HepG2 (cell line): ENCODE measurements at regions not wholly inside any gene's neighbourhood (a gene's known extent, or its start where the extent isn't known, plus 50 kb on each side); places are given as distances from the start of the nearest gene placed in this dataset.
"Not testable (repeated sequence)": the region's sequence is repeated elsewhere in the genome, so short reads cannot be mapped to it uniquely, and the experiment has no call there.

Source experiments
- ATAC-seq: fragments of 200-7000 bp; cut with Tn5 transposase; 3 replicates; pipeline ENCODE4 v1.9.1; 2020; ENCODE audit warnings: mild to moderate bottlenecking, moderate library complexity
- BruUV-seq: library from RNA; stranded (reverse); fragments of 400-500 nt; replicated peaks from 2 replicates; lab custom pipeline; 2021; lab: Mats Ljungman, UMichigan
- CTCF ChIA-PET: fragments of 300-600 bp; formaldehyde crosslinking; extraction: SDS; loops from one replicate; lab custom pipeline; 2021; ENCODE audit warnings: low total read pairs, inconsistent platforms, low intra/inter-chr PET ratio; lab: Yijun Ruan, JAX
- POLR2A ChIA-PET: fragments of 350-600 bp; sonication (Branson Sonifier 250); formaldehyde crosslinking; loops from one replicate; lab custom pipeline; 2020; ENCODE audit warnings: antibody characterized with exemption, inconsistent platforms; lab: Yijun Ruan, JAX
- DNase-seq: peaks from one replicate; pipeline ENCODE4 v3.0.0-alpha.2; 2015; ENCODE audit warnings: low spot score
- FAIRE-seq: peaks from 3 replicates; lab custom pipeline; 2011; peaks lifted over from hg19 to GRCh38; lab: Jason Lieb, UNC
- H2AFZ ChIP-seq: one replicate; pipeline ENCODE4 v1.6.1; 2011; ENCODE audit warnings: low read length, inconsistent platforms
- H3K27ac ChIP-seq: fragments of 300-600 bp; 3 replicates; pipeline ENCODE4 v1.8.0; 2011; ENCODE audit warnings: mixed run types, mild to moderate bottlenecking, mixed read lengths, low read length, inconsistent platforms; ENCODE audit not compliant: insufficient read depth; ENCODE audit errors: extremely low read length
- H3K27me3 ChIP-seq, 2 experiments: fragments of 200-600 bp in 1 of 2; 2 replicates in 1 of 2; 3 replicates in 1 of 2; pipeline versions ENCODE4 v1.6.0 to v1.8.0; 2011; ENCODE audit warnings: low read length in 2 of 2, mild to moderate bottlenecking in 2 of 2, moderate library complexity in 2 of 2, inconsistent platforms in 1 of 2; ENCODE audit not compliant: insufficient read depth in 2 of 2, control insufficient read depth in 1 of 2
- H3K36me3 ChIP-seq, 2 experiments: fragments of 200-600 bp in 1 of 2; replicated peaks in 1 of 2; 2 replicates in 1 of 2; 3 replicates in 1 of 2; pipeline versions ENCODE4 v1.5.1 to v1.8.0; 2011; ENCODE audit warnings: low read length in 2 of 2, inconsistent platforms in 1 of 2; ENCODE audit not compliant: insufficient read depth in 2 of 2, control insufficient read depth in 1 of 2
- H3K4me1 ChIP-seq: 2 replicates; pipeline ENCODE4 v1.5.1; 2012; ENCODE audit warnings: low read length, inconsistent platforms; ENCODE audit not compliant: insufficient read depth
- H3K4me2 ChIP-seq: 2 replicates; pipeline ENCODE4 v1.6.0; 2011; ENCODE audit warnings: low read depth, low read length, inconsistent platforms
- H3K4me3 ChIP-seq, 3 experiments: fragments of 200-600 bp in 1 of 3; sonication (generic), shearing (Covaris generic) in 1 of 3; replicated peaks in 1 of 3; 2 replicates each; pipeline ENCODE4 v1.5.1; 2011 to 2016; ENCODE audit warnings: low read length in 3 of 3, inconsistent platforms in 2 of 3, low read depth in 2 of 3, mild to moderate bottlenecking in 2 of 3, control low read depth in 1 of 3, mixed read lengths in 1 of 3; ENCODE audit not compliant: insufficient read depth in 1 of 3
- H3K79me2 ChIP-seq: one replicate; pipeline ENCODE4 v1.6.1; 2011; ENCODE audit warnings: low read length, inconsistent platforms; ENCODE audit not compliant: insufficient read depth
- H3K9ac ChIP-seq: 2 replicates; pipeline ENCODE4 v1.6.0; 2011; ENCODE audit warnings: mild to moderate bottlenecking, low read depth, low read length, inconsistent platforms; ENCODE audit not compliant: insufficient read depth
- H3K9me3 ChIP-seq: 2 replicates; pipeline ENCODE4 v1.5.1; 2012; ENCODE audit warnings: mild to moderate bottlenecking, low read length
- H4K20me1 ChIP-seq: 2 replicates; pipeline ENCODE4 v1.6.0; 2011; ENCODE audit warnings: inconsistent platforms, mild to moderate bottlenecking, low read length, moderate library complexity; ENCODE audit not compliant: insufficient read depth
- ADNP ChIP-seq: sonication (generic); formaldehyde crosslinking; IDR thresholded peaks from 2 replicates; pipeline ENCODE4 v1.4.0; 2020; ENCODE audit warnings: missing genetic modification reagents
- AGO1 ChIP-seq: fragments of 200-400 bp; formaldehyde crosslinking; IDR thresholded peaks from 2 replicates; pipeline ENCODE4 v1.6.1; 2017; ENCODE audit warnings: mild to moderate bottlenecking, low read depth, low read length, moderate library complexity; ENCODE audit not compliant: poor library complexity, severe bottlenecking
- DR1 ChIP-seq: sonication (generic); formaldehyde crosslinking; IDR thresholded peaks from 2 replicates; pipeline ENCODE4 v1.8.0; 2021; ENCODE audit warnings: mild to moderate bottlenecking, missing genetic modification reagents, inconsistent platforms
- EHMT2 ChIP-seq: fragments of 200-600 bp; sonication (generic); IDR thresholded peaks from 2 replicates; pipeline ENCODE4 v1.7.0; 2017; ENCODE audit warnings: antibody characterized with exemption, low read depth, low read length, borderline replicate concordance
- ZNF577 ChIP-seq: sonication (generic); formaldehyde crosslinking; IDR thresholded peaks from 2 replicates; pipeline ENCODE4 v1.4.0; 2020; ENCODE audit warnings: mild to moderate bottlenecking, low read depth, missing genetic modification reagents, borderline replicate concordance
- WGBS: methylation state at CpG from one replicate; pipeline ENCODE4 v1.1.6; 2017; ENCODE audit warnings: low lambda C conversion rate; 5-methylcytosine and 5-hydroxymethylcytosine counted together
- in situ Hi-C: cut with HindIII; loops from 2 replicates; pipeline ENCODE4 v1.10.0; 2017; ENCODE audit warnings: low pct_unique_long_range_greater_than_20kb; ENCODE audit not compliant: extremely low pct_ligation_motif_present
- intact Hi-C: fragments of 100-400 bp; cut with micrococcal nuclease; formaldehyde crosslinking; loops from one replicate; pipeline ENCODE4 v1.10.0; 2022; ENCODE audit not compliant: unreplicated experiment

GRCh38 chr7:123265853-123266252 is 66.1 kb upstream of the SLC13A1 start:
- Histone ChIP-seq H4K20me1 (no peaks in the 10 kb centered on the region), H2AFZ (no peak overlapping the region), H3K27ac (no peak overlapping the region), H3K27me3 (no peaks in the 10 kb centered on the region), H3K4me2 (no peak overlapping the region)
- no peak for DNase-seq
- FAIRE-seq, result no peak
- WGBS, result 0% methylated on average over 1 of the region's 1 CpG
- in situ Hi-C loops, result no loop called here
- no peak for ATAC-seq
- POLR2A ChIA-PET, result no interaction called here
- no peak for TF ChIP-seq ZNF577 (CRISPR knock-in tag)
- TF ChIP-seq EHMT2, result no peak
- no peak for TF ChIP-seq DR1
- TF ChIP-seq ADNP (CRISPR knock-in tag), result no peak
- no peak for TF ChIP-seq AGO1
- TF ChIP-seq, all 625 proteins: peak for 0
- Histone ChIP-seq H3K36me3 (no peaks in the 10 kb centered on the region), H3K79me2 (no peaks in the 10 kb centered on the region), H3K4me3 (no peak overlapping the region), H3K4me1 (no peaks in the 10 kb centered on the region), H3K9me3 (no peaks in the 10 kb centered on the region), H3K9ac (no peak overlapping the region)
- BruUV-seq, result no TSS peak
- CTCF ChIA-PET, result no interaction called here
- intact Hi-C loops, result no loop called here

- H3K27ac ChIP-seq, H4K20me1 ChIP-seq, H3K9ac ChIP-seq, POLR2A ChIA-PET, intact Hi-C loops, H2AFZ ChIP-seq, in situ Hi-C loops, DNase-seq, ATAC-seq, H3K79me2 ChIP-seq, FAIRE-seq, CTCF ChIA-PET, H3K36me3 ChIP-seq, H3K4me3 ChIP-seq, H3K4me2 ChIP-seq, H3K9me3 ChIP-seq, BruUV-seq, H3K27me3 ChIP-seq, H3K4me1 ChIP-seq: not testable (repeated sequence)
- WGBS, result 10% methylated on average over 1 of the region's 1 CpG
Observed at GRCh38 chr7:123264820-123265219, 65.1 kb upstream of the SLC13A1 start.
